Mucosa of descending colon (tissue), 3 donors: ENCODE measurements at regions not wholly inside any gene's neighbourhood (a gene's known extent, or its start where the extent isn't known, plus 50 kb on each side); places are given as distances from the start of the nearest gene placed in this dataset.

Experiments used
- ATAC-seq: fragments of 200-7000 bp; cut with Tn5 transposase; one replicate; pipeline ENCODE4 v1.9.1; 2020; ENCODE audit warnings: mild to moderate bottlenecking, moderate library complexity
- DNase-seq, 3 donors: peaks; one replicate each; pipeline ENCODE4 v3.0.0-alpha.2; 2020
- H3K36me3 ChIP-seq: fragments of 200-600 bp; one replicate; pipeline ENCODE4 v1.8.0; 2021; ENCODE audit warnings: low read depth, mild to moderate bottlenecking
- H3K4me1 ChIP-seq: fragments of 200-600 bp; one replicate; pipeline ENCODE4 v1.8.0; 2021; ENCODE audit warnings: low read depth, mild to moderate bottlenecking
- H3K4me3 ChIP-seq: fragments of 200-600 bp; one replicate; pipeline ENCODE4 v1.8.0; 2021; ENCODE audit warnings: mild to moderate bottlenecking
- H3K9me3 ChIP-seq: fragments of 200-600 bp; one replicate; pipeline ENCODE4 v1.8.0; 2021; ENCODE audit warnings: mild to moderate bottlenecking
- CTCF ChIP-seq: fragments of 200-600 bp; IDR thresholded peaks from one replicate; pipeline ENCODE4 v1.8.0; 2022; ENCODE audit warnings: antibody characterized with exemption, mild to moderate bottlenecking
- intact Hi-C, 2 donors: fragments of 100-400 bp; cut with DNase I in 1 of 2; cut with micrococcal nuclease in 1 of 2; formaldehyde crosslinking; loops; one replicate each; pipeline versions ENCODE4 v1.11.0 to v1.11.1; 2022; cut with DNase I, micrococcal nuclease
- donor health status: DM: no; HTN: no; CAD: no; lungs with moderate emphysema.
- donor health status: DM: no; HTN: no; CAD: no.
- donor health status: DM: no; HTN: yes; CAD: no.

DNA sequence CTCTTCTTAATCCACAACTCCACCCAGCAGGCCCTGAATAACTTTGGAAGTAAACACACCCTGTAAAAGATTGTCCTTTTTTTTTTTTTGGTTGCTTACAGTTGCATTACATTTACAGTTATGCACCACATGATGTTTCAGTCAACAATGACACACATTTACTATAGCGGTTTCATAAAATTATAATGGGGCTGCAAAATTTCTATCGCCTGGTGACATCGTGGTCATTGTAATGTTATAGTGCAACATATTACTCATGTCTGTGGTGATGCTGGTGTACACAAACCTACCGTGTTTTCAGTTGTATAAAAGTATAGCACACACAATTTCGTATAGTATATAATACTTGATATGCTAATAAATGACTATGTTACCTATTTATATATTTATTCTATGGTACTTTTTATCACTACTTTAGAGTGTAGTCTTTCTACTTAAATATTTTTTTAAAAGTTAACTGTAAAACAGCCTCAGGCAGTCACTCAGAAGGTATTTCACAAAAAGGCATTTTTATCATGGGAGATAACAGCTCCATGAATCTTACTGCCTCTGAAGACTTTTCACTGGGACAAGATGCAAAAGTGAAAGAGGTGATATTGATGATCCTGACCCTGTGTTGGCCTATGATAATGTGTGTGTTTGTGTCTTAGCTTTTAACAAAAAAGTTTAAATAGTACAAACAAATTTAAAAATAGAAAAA lies 695.4 kb upstream of the CDH18 start:
- intact Hi-C loops = no loop called here
- H3K9me3 ChIP-seq = peaks cover 26% of the 10 kb centered on the region
- H3K4me1 ChIP-seq = no peaks in the 10 kb centered on the region
- no peak for ATAC-seq
- no peak for TF ChIP-seq CTCF
- no peak overlapping the region for H3K4me3 ChIP-seq
- no peak for DNase-seq
- H3K36me3 ChIP-seq = no peaks in the 10 kb centered on the region

GRCh38 chr5:20680718-20681302 lies 692.8 kb upstream of the CDH18 start:
- no peak for DNase-seq
- Histone ChIP-seq H3K4me3 (no peak overlapping the region), H3K36me3 (no peaks in the 10 kb centered on the region), H3K4me1 (no peaks in the 10 kb centered on the region), H3K9me3 (peaks cover 26% of the 10 kb centered on the region)
- no peak for ATAC-seq
- TF ChIP-seq CTCF = no peak
- intact Hi-C loops = no loop called here

DNA sequence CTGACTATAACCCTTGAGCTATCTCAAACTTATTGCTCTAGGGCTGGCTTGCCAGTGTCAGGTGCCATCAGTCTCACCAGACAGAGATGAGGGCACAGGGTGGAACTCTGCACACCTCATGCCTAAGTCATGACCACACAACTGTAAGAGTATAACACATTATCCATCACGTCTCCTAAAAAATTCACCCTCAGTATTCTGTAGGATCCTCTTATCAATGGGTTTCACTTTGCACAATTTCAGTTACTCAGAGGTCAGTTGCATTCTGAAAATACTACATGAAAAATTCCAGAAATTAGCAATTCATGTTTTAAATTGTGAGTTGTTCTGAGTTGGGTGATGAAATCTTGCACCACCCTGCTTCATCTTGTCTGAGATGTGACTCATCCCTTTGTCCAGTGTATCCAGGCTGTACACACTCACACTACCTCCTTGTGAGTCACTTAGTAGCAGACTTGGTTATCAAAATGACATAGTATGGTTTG lies 690.9 kb upstream of the CDH18 start:
- Histone ChIP-seq H3K4me3 (no peak overlapping the region), H3K36me3 (no peaks in the 10 kb centered on the region), H3K4me1 (no peaks in the 10 kb centered on the region), H3K9me3 (peaks cover 31% of the 10 kb centered on the region)
- TF ChIP-seq CTCF = no peak
- DNase-seq (no peak), ATAC-seq (no peak)
- intact Hi-C loops = no loop called here

DNA sequence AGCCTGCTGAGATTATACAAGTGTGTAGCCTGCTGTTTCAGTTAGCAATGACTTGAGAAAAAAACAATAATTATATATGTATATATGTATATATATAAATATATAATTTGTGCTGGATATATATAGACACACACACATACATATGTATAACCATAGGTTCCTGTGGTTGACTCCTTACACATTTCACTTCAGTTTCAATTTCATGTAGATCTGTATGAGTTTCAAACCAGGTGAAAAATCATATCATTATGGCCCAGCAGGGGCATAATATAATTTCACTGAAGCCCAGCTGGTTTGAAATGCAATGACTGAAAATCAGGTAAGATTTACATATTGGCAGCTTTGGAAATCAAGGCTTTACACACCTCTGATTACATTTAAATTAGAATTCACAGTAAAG lies 690.4 kb upstream of the CDH18 start:
- no peak for DNase-seq
- intact Hi-C loops = no loop called here

GRCh38 chr5:20660588-20660987 lies 672.6 kb upstream of the CDH18 start:
- H3K9me3 ChIP-seq = peaks cover 22% of the 10 kb centered on the region

More for the DNA sequence above, 690.4 kb upstream of the CDH18 start:
- Histone ChIP-seq H3K36me3 (no peaks in the 10 kb centered on the region), H3K9me3 (peaks cover 31% of the 10 kb centered on the region), H3K4me3 (no peak overlapping the region), H3K4me1 (no peaks in the 10 kb centered on the region)
- ATAC-seq = no peak
- no peak for TF ChIP-seq CTCF

More at GRCh38 chr5:20660588-20660987, 672.6 kb upstream of the CDH18 start:
- no peaks in the 10 kb centered on the region for H3K4me1 ChIP-seq
- H3K4me3 ChIP-seq = no peak overlapping the region
- no peaks in the 10 kb centered on the region for H3K36me3 ChIP-seq
- TF ChIP-seq CTCF = no peak
- intact Hi-C loops = no loop called here
- no peak for ATAC-seq
- DNase-seq = no peak
